ENCODE measurements at regions not wholly inside any gene's neighbourhood (a gene's known extent, or its start where the extent isn't known, plus 50 kb on each side); places are given as distances from the start of the nearest gene placed in this dataset.

DNA sequence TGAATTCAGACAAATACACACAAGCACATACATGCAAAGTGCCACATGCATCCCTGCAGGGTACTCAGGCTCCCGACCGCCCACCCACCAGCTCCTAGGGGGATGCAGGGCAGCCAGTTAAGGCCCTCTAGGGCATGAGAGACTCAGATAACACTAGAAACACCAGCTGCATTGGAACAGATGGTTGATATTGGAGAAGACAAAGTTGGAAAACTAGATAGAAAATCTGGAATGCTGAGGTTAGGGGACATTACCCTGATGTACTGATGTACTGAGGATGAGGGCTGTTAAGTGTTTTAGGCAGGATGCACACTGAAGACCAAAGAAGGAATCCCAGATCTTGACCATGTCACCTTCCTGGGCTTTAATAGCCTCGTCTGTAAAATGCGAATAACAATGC is 134.6 kb upstream of the ECI2 start:
- TF ChIP-seq, protein P1, sequence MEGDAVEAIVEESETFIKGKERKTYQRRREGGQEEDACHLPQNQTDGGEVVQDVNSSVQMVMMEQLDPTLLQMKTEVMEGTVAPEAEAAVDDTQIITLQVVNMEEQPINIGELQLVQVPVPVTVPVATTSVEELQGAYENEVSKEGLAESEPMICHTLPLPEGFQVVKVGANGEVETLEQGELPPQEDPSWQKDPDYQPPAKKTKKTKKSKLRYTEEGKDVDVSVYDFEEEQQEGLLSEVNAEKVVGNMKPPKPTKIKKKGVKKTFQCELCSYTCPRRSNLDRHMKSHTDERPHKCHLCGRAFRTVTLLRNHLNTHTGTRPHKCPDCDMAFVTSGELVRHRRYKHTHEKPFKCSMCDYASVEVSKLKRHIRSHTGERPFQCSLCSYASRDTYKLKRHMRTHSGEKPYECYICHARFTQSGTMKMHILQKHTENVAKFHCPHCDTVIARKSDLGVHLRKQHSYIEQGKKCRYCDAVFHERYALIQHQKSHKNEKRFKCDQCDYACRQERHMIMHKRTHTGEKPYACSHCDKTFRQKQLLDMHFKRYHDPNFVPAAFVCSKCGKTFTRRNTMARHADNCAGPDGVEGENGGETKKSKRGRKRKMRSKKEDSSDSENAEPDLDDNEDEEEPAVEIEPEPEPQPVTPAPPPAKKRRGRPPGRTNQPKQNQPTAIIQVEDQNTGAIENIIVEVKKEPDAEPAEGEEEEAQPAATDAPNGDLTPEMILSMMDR (conservative IDR thresholded peaks at IDR 0.05; ENCODE audit: low read length): no peak
- TF ChIP-seq EZH2phosphoT487 (IDR thresholded peaks at IDR 0.05; ENCODE audit: borderline replicate concordance, low read depth, low read length): no peak
